Memory B cell (primary cell): ENCODE measurements at regions not wholly inside any gene's neighbourhood (a gene's known extent, or its start where the extent isn't known, plus 50 kb on each side); places are given as distances from the start of the nearest gene placed in this dataset.

Experiments used
- ATAC-seq: fragments of 150-1000 bp; cut with Tn5 transposase; 2 replicates; pipeline ENCODE4 v1.10.0; 2021; ENCODE audit warnings: low read depth, mild to moderate bottlenecking, moderate library complexity
- DNase-seq, 2 donors: peaks; one replicate each; pipeline ENCODE4 v3.0.0; 2022; ENCODE audit warnings: low spot score in 2 of 2
- H3K27ac Mint-ChIP-seq: one replicate; pipeline ENCODE4 v1.8.0; 2022; ENCODE audit warnings: mild to moderate bottlenecking, moderate library complexity, mixed read lengths
- H3K27me3 Mint-ChIP-seq: one replicate; pipeline ENCODE4 v1.8.0; 2022; ENCODE audit warnings: mixed read lengths
- H3K36me3 Mint-ChIP-seq: one replicate; pipeline ENCODE4 v1.8.0; 2022; ENCODE audit warnings: mild to moderate bottlenecking, mixed read lengths
- H3K4me1 Mint-ChIP-seq: one replicate; pipeline ENCODE4 v1.8.0; 2022; ENCODE audit warnings: mixed read lengths
- H3K4me3 Mint-ChIP-seq: one replicate; pipeline ENCODE4 v1.8.0; 2022; ENCODE audit warnings: mild to moderate bottlenecking, moderate library complexity, mixed read lengths
- H3K9me3 Mint-ChIP-seq: one replicate; pipeline ENCODE4 v1.8.0; 2022; ENCODE audit warnings: mixed read lengths

DNA sequence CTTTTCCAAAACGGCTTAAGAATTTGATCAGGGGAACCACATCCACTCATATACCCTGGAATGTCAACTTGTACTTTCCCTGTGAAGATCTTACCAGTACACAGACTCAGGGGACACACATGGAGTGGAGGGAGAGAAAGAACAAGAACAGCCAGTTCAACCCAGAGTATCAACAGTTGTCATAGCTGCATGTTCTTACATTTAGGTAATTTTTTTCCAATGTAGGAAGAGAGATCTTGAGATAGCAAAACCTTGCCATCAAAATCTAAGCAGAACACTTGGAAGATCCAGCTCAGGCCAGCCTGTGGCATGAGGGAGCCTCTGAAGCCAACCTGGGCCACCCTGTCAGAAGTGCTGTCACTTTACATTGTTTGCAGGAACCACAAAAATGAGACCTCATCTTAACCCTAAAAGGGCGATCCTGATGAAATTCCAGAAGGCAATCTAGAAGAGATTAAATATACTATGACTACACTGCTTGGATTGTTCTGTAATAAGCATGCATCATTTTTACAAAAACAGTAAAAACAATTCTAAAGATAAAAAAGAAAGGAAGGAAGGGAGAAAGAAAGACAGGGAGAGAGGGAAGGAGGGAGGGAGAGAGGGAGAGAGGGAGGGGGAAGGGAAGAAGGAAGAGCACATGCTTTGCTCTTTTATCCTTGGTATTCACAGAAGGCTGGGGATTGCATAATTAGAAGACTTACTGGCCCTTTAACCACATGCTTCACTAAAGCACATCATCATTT, 124.7 kb upstream of the TCF21 start:
- no peak for ATAC-seq
- Mint-ChIP-seq H3K9me3 (peaks cover 2% of the 10 kb centered on the region), H3K4me1 (no peaks in the 10 kb centered on the region), H3K36me3 (no peaks in the 10 kb centered on the region), H3K27ac (no peak overlapping the region), H3K4me3 (no peak overlapping the region), H3K27me3 (peaks cover 7% of the 10 kb centered on the region)
- no peak for DNase-seq

DNA sequence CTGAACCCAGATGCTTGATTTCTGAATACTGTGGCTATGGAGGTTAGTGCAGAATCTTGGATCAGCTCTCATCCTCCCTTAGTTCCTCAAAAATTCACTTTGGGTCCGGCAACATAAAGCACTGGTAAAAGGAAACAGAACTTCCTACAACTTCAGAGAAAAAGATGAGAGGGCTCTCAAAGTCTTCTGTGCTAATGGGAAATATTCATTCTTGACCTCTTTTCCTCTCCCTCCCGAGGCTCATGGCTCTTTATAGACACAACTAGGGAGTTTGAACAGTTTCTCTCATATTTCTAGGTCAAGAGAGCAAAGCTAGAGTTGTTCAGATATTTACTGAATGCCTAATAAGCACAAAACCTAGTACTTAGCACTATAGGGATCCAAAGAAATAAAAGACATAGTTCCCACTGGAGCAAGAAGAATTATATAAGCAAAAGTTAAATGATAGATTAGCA, 124.1 kb upstream of the TCF21 start:
- H3K27me3 Mint-ChIP-seq: peaks cover 7% of the 10 kb centered on the region
- H3K4me3 Mint-ChIP-seq: no peak overlapping the region
- H3K27ac Mint-ChIP-seq: no peak overlapping the region
- ATAC-seq (no peak), DNase-seq (no peak)
- H3K36me3 Mint-ChIP-seq: no peaks in the 10 kb centered on the region
- H3K9me3 Mint-ChIP-seq: peaks cover 2% of the 10 kb centered on the region
- H3K4me1 Mint-ChIP-seq: no peaks in the 10 kb centered on the region

DNA sequence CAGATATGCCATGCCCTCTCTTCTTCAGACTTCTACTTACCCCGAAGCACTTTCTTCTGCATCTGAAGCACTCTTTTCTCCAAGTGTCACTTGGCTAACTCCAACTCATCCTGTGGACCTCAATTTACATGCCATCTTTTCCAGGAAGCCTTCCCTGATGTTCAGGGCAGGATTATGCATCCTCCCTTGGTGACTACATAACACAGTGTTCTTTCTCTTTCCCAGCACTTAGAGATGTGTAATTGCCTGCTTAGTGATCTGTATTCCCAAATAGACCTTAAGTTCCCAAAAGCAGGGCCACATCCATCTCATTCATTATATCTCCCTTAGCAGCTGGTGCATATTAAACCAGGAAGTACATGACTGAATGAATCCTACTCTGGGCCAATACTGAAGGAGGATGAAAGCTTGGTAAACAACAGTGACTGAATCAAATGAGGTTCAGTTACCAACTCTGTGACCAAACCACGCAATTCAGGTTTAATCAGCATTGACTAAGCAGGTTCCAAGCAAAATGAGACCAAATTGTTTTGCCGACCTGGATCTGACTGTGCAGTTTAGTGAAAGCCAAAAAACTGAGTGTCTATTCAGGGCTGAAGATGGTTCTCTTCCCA, 121.4 kb upstream of the TCF21 start:
- no peak for ATAC-seq
- Mint-ChIP-seq H3K27ac (no peak overlapping the region), H3K4me3 (no peak overlapping the region)

DNA sequence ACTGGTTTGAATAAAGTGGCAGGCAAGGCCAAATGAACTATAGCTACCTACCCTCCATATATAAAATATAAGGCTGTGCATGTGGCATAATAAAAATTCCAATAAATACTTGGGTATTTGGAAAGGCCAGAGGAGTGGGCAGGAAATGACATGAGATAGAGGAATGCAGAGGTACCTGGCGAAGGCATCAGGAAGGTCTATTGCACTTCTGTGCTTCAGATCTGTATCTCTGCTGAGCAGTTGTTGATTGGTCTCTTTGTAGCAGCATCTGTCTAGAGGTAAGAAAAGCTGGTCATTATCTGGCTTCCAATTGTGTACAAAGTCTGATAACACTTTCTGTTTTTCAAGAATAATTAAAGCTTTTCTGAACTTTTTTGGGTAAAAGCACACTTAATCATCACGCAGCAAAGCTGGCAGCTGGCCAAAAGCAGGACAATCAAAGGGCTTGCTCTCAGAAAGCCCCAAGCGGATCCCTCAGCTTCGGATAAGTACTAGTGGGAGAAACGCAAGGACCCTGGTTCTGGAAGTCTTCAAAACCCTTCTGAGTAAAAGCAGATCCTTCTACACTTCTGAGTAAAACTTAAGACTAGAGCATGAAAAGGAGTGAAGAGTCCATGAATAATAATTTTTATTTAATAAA, 120.1 kb upstream of the TCF21 start:
- Mint-ChIP-seq H3K9me3 (peaks cover 2% of the 10 kb centered on the region), H3K27ac (no peak overlapping the region), H3K36me3 (no peaks in the 10 kb centered on the region), H3K4me1 (no peaks in the 10 kb centered on the region), H3K4me3 (no peak overlapping the region), H3K27me3 (peaks cover 5% of the 10 kb centered on the region)
- DNase-seq (no peak), ATAC-seq (no peak)

More for the DNA sequence above, 121.4 kb upstream of the TCF21 start:
- H3K4me1 Mint-ChIP-seq: no peaks in the 10 kb centered on the region
- peaks cover 5% of the 10 kb centered on the region for H3K27me3 Mint-ChIP-seq
- DNase-seq: no peak
- H3K36me3 Mint-ChIP-seq: no peaks in the 10 kb centered on the region
- H3K9me3 Mint-ChIP-seq: peaks cover 2% of the 10 kb centered on the region

DNA sequence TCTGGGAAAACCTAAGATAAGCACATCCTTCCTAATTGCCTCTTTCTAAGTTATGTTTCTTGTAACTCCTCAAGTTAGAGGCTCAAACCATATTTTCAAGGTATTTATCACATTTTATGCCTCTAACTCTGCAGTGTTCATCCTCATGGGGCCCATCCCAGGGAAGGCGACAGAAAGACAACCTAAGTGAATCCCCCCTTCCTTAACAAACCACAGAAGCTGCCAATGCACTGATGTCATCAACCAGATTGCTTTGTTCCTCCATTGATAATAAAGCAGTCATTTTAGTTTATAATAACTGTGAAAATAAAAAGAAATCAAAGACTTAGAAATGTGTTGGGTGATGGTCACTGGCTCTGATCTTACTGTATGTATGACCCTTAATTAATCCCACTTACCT, 119.5 kb upstream of the TCF21 start:
- Mint-ChIP-seq H3K36me3 (no peaks in the 10 kb centered on the region), H3K9me3 (peaks cover 2% of the 10 kb centered on the region), H3K4me1 (no peaks in the 10 kb centered on the region), H3K27me3 (peaks cover 5% of the 10 kb centered on the region), H3K4me3 (no peak overlapping the region), H3K27ac (no peak overlapping the region)
- no peak for DNase-seq
- no peak for ATAC-seq

DNA sequence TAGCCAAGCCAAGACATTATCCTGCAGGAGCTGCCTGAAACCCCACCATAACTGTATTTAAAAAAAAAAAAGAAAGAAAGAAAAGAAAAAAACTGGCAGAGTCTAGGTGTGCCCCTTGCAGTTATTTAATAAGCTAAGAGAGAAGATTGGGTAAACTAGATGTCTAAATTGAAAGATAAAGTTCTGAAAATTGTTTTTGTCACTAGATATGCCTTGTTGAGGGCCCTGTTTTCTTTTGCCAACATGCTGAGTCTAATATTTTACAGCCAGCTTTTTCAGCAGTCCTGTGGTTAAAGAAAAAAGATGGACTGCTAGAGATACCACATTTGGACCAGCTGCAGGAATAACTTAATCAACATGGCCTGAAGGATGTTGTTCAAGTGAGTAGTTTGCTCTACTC, 116.3 kb upstream of the TCF21 start:
- no peak overlapping the region for H3K27ac Mint-ChIP-seq
- no peak for ATAC-seq
- H3K4me1 Mint-ChIP-seq: no peaks in the 10 kb centered on the region
- H3K27me3 Mint-ChIP-seq: no peaks in the 10 kb centered on the region
- no peaks in the 10 kb centered on the region for H3K9me3 Mint-ChIP-seq
- no peak for DNase-seq
- H3K4me3 Mint-ChIP-seq: no peak overlapping the region
- no peaks in the 10 kb centered on the region for H3K36me3 Mint-ChIP-seq

DNA sequence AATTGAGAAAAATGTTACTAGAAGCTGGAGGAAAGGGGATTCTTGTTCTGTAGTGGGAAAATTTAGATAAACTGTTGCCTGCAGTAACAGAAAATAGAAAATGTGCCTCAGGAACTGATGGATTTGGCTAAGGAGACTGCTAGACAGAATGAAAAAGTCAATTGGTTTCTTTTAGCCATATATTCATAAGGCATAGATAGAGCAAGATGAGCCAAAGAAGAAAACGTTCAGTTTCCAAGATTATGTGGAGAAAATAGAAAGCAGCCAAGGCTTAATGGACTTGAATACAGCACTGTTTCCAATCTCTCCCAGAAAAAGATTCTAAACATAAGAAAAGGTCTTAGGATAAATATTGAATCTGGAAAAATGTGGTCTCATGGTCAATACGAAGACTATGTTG, 115.1 kb upstream of the TCF21 start:
- Mint-ChIP-seq H3K27ac (no peak overlapping the region), H3K9me3 (no peaks in the 10 kb centered on the region), H3K4me3 (no peak overlapping the region), H3K27me3 (no peaks in the 10 kb centered on the region), H3K36me3 (no peaks in the 10 kb centered on the region), H3K4me1 (no peaks in the 10 kb centered on the region)
- DNase-seq (no peak), ATAC-seq (no peak)

DNA sequence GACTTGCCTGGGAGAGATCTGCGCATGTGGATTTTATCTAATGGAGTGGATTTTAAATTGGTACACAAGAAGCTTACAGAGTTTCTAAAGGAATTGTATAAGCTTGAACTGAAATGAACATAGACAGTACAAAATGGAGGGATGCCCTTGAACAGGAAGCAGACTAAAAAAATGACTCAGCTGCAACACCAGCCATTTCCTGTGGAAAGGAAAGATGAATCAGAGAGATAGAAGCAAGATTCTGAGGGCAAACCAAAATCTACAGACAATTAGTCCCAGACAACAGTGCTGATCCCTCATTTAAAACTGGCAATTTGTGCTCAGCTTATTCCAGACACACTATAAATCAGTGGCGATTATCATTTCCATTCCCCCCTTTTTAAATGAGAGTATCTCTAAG, 114.6 kb upstream of the TCF21 start:
- H3K4me1 Mint-ChIP-seq: no peaks in the 10 kb centered on the region
- DNase-seq (no peak), ATAC-seq (no peak)
- no peaks in the 10 kb centered on the region for H3K9me3 Mint-ChIP-seq
- no peak overlapping the region for H3K27ac Mint-ChIP-seq
- H3K36me3 Mint-ChIP-seq: no peaks in the 10 kb centered on the region
- H3K27me3 Mint-ChIP-seq: no peaks in the 10 kb centered on the region
- no peak overlapping the region for H3K4me3 Mint-ChIP-seq

DNA sequence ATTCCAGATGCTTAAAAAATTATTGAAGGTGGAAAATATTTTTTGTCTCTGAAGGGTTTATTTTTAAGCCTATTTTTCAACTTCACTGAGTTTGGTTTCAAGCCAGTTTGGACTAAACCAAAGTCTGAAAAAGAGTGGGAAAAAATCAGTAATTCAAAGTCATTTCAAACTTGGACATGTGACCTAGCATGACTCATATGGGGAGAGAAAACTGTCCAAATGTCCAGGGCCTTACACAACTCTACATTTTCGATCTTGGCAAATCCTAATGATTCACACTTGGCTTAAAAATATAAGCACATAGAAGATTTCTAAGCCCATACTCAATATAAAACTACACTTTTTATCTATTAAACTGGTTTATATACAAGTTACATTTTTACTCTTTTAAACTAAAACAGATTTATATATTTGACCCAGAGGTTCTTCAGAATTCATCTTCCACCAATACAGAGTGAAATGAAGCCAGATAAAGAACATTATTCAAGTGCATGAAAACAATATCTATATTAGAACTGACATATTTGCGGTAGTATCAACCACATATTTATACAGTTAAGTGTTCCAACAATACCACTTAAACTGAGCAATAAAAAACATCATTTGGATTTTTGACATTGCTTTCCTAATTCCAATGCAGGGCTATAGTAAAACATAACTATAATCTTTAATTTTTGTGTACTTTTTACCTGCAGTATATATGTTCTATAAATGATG, 110.3 kb upstream of the TCF21 start:
- Mint-ChIP-seq H3K36me3 (no peaks in the 10 kb centered on the region), H3K4me1 (no peaks in the 10 kb centered on the region), H3K27ac (no peak overlapping the region), H3K27me3 (no peaks in the 10 kb centered on the region), H3K4me3 (no peak overlapping the region), H3K9me3 (no peaks in the 10 kb centered on the region)
- DNase-seq (no peak), ATAC-seq (no peak)

DNA sequence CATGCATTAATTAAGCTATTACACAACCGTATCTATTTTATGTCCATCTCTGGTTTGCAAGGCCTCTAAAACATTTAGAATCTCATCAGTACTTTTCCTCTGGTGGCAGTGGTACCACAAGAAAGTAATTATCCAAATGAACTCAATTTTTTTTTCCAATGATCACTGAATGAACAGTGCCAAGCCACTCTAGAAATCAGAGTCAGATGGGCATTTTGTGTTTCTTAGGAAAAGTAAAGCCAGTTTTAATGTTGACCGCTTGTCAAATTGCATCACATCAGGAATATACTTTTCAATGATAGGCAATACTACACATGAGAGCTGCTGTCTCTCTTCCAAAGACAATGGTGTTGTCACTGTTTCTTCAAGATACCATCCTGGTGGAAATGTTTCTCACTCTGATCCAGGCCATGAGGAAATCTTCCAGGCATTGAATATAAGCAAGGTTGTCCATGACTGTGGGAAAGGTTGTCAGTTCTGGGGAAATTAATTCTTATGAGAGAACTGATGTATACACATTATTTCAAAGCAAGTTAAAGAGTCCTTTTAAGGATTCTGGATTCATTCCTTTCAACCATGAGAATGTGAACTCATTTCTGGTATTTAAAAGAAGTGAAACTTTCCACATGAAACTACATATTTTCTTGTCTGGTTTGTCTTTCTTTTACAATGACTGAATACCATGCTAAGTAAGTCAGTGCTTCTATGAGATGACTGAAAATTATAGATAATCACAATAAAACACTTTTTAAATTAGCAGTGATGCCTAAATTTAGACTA, 108.8 kb upstream of the TCF21 start:
- ATAC-seq (no peak), DNase-seq (no peak)
- Mint-ChIP-seq H3K27ac (no peak overlapping the region), H3K4me1 (no peaks in the 10 kb centered on the region), H3K9me3 (no peaks in the 10 kb centered on the region), H3K4me3 (no peak overlapping the region), H3K27me3 (no peaks in the 10 kb centered on the region), H3K36me3 (no peaks in the 10 kb centered on the region)

DNA sequence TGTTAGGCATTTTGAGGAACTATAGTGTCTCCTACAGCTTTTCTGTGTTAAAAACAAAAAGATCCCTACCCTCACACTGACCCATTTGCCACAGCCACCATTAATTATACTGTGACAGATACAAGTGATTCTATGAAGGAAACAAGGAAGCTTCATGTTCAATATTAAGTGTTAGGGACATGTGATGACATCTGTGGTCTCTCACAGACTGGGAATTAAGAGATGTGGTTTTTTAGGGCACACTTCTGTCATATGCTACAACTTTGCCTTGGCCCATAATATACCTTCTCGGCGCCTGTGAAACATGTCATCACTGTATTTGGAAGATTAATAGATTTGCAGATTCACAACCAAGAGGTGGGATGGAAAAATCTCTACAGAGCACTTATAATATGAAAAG, 102.9 kb upstream of the TCF21 start:
- Mint-ChIP-seq H3K4me3 (no peak overlapping the region), H3K27me3 (peaks cover 3% of the 10 kb centered on the region), H3K4me1 (no peaks in the 10 kb centered on the region), H3K9me3 (no peaks in the 10 kb centered on the region), H3K27ac (no peak overlapping the region), H3K36me3 (no peaks in the 10 kb centered on the region)
- DNase-seq (no peak), ATAC-seq (no peak)

DNA sequence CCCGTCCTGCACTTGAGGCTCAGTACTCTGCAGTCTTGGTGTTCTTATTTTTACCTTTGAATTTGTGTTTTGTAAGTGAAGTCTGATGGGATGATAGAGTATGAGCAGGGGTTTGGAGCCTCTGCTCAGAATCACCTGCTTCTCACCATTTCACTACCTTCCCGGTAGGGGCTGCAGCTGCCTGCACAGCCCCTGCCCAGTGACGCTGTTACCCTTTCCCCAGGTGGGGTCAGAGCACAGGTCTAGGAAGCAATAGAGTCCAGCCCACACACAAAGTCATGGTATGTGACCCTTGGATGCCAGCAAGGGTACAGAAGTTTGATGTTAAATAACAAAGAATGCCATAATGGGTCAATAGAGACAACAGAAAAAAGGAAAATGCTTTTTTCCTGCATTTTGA, 101.8 kb upstream of the TCF21 start:
- Mint-ChIP-seq H3K9me3 (no peaks in the 10 kb centered on the region), H3K27ac (no peak overlapping the region), H3K4me1 (no peaks in the 10 kb centered on the region), H3K4me3 (no peak overlapping the region), H3K27me3 (peaks cover 3% of the 10 kb centered on the region), H3K36me3 (no peaks in the 10 kb centered on the region)
- DNase-seq (no peak), ATAC-seq (no peak)

DNA sequence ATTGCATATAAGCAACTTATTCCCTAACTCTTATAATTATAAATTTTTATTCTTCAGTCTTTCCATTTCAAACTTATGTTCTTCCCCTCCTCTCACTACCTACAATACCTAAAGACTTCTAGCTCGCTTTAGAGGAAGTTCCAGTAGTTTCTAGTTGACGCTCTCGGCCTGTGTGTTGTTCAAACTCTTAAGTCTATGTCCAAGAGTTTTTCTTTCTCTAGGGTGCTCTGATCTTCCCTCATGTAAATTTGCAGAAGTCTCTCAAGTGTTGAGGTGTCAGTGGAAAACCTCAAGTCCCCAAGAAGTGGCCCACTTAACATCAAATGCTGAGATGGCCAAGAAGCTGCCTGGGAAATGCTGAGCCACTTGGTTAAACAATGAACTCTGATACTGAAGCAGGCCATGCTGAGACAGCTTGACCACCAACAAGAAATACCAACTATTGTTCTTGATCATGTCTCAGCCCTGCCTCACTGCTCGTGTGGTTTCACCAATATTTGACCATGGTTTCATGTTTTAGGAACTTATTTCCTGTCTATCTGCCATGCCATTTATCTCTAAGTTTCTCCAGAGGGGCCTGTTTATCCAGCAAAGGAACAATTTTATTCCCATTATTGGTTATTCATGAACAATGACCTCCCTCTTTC, 100.9 kb upstream of the TCF21 start:
- H3K4me3 Mint-ChIP-seq: no peak overlapping the region
- H3K9me3 Mint-ChIP-seq: peaks cover under 1% of the 10 kb centered on the region
- DNase-seq (no peak), ATAC-seq (no peak)
- H3K4me1 Mint-ChIP-seq: no peaks in the 10 kb centered on the region
- H3K27me3 Mint-ChIP-seq: peaks cover 3% of the 10 kb centered on the region
- H3K27ac Mint-ChIP-seq: no peak overlapping the region
- no peaks in the 10 kb centered on the region for H3K36me3 Mint-ChIP-seq
